ENCODE measurements at regions not wholly inside any gene's neighbourhood (a gene's known extent, or its start where the extent isn't known, plus 50 kb on each side); places are given as distances from the start of the nearest gene placed in this dataset.

DNA sequence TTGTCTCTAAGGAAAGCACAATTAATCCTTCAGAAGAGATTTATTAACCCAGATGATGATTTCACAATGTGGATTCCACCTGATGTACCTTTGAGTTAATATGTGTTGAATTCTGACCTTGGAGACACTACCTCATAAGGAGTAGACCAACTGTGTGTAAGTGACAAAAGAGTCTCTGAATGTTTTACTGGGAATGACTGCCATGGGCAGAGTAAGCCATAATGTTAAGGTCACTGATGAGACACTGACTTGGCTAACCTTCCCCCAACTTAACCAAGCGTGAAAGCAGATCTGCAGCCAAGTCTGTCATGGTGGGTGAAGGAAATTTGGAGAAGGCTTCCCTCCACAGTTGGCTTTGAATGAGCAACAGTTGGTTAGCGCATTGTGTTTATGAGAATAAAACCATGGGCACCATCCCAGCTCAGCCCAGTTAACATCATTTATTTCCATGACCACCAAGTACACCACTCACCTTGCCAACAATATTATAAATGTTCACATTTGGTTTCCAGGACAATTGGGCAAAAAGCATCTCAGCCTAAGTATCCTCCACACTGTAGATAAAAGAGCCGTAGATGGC, 618.5 kb downstream of the KCNJ2 start:
- H3K36me3 ChIP-seq (ENCODE audit: control insufficient read depth, low read depth, low read length) = no peaks in the 10 kb centered on the region
- H3K4me3 ChIP-seq (ENCODE audit: low read length) = no peak overlapping the region
- H3K27me3 ChIP-seq (ENCODE audit: control insufficient read depth, insufficient read depth, low read length) = no peaks in the 10 kb centered on the region
- no peaks in the 10 kb centered on the region for H3K4me1 ChIP-seq (ENCODE audit: control insufficient read depth, low read depth, low read length)
- no peak overlapping the region for H3K9ac ChIP-seq (ENCODE audit: low read length)
- no peak overlapping the region for H3K27ac ChIP-seq (ENCODE audit: low read length)
- no peaks in the 10 kb centered on the region for H3K9me3 ChIP-seq (ENCODE audit: control insufficient read depth, low read depth, low read length)

DNA sequence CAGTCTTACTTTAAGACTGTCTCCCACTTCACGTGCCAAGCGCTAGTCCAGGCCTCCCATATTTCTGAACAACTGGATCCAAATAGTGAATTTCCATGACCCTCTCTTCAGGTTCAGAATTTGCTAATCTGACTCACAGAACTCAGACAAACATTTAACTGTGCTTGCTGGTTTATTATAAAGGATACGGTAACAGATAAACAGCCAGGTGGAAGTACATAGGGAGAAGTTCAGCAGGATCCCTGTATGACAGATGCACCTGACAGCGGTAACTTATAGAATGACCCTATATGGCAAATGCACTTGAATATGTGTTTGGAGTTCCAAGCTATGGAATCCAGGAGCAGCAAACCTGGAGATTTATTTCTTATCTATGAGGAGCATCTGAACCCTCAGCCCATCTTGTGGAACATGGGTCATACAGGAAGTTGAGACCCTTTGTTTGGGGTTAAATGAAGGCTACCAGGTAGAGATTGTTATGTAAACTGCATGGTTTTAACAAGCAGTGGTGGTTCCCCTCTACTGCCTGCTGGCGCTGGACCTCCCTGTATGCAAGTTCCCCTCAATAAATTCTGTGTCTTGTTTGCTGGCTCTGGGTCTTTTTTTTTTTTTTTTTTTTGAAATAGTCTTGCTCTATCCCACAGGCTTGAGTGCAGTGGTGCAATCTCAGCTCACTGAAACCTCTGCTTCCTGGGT, 622.6 kb downstream of the KCNJ2 start:
- H3K9ac ChIP-seq (ENCODE audit: low read length) = no peak overlapping the region
- no peak overlapping the region for H3K27ac ChIP-seq (ENCODE audit: low read length)
- H3K4me1 ChIP-seq (ENCODE audit: control insufficient read depth, low read depth, low read length) = no peaks in the 10 kb centered on the region
- H3K27me3 ChIP-seq (ENCODE audit: control insufficient read depth, insufficient read depth, low read length) = no peaks in the 10 kb centered on the region
- no peak overlapping the region for H3K4me3 ChIP-seq (ENCODE audit: low read length)
- no peaks in the 10 kb centered on the region for H3K36me3 ChIP-seq (ENCODE audit: control insufficient read depth, low read depth, low read length)
- no peaks in the 10 kb centered on the region for H3K9me3 ChIP-seq (ENCODE audit: control insufficient read depth, low read depth, low read length)

DNA sequence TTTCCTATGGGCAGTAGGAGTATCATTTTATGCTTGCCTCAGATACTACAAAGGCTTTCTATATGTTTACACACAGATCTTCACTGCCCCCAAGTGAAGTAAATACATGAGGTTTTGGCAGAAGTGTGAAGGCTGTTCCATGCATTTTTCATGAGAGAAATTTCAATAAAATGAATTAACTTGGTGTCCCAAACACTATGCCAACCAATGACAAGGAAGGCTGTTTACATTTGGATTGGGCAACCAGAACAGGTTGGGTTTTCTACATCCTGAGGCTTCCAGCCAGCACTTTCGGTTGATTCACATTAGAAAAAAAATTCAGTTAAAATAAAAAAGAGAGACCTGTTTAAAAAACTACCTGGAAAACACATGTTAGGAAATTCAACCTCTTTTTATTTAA, 625.4 kb downstream of the KCNJ2 start:
- H3K4me3 ChIP-seq (ENCODE audit: low read length) = no peak overlapping the region
- H3K27me3 ChIP-seq (ENCODE audit: control insufficient read depth, insufficient read depth, low read length) = no peaks in the 10 kb centered on the region
- no peaks in the 10 kb centered on the region for H3K9me3 ChIP-seq (ENCODE audit: control insufficient read depth, low read depth, low read length)
- no peak overlapping the region for H3K9ac ChIP-seq (ENCODE audit: low read length)
- no peak overlapping the region for H3K27ac ChIP-seq (ENCODE audit: low read length)
- H3K4me1 ChIP-seq (ENCODE audit: control insufficient read depth, low read depth, low read length) = no peaks in the 10 kb centered on the region
- H3K36me3 ChIP-seq (ENCODE audit: control insufficient read depth, low read depth, low read length) = no peaks in the 10 kb centered on the region

DNA sequence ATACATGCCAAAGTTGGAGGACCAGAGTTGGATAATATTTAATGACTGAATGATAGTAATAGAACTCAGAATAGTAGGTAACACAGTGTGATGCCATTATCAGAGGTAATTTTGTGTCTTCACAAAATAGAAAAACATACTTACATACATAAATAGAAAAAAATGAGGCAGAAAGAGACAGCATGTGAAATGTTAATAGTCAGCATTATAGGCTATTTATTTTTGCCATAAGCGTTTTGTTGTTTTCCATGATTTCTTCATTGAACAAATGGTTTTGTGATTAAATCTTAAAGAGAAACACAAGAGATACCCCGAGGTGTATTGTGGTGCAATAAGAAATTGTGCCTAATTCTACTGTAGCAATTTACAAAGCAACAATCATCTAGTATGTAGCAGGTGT, 626.3 kb downstream of the KCNJ2 start:
- Histone ChIP-seq H3K9me3 (ENCODE audit: control insufficient read depth, low read depth, low read length) (no peaks in the 10 kb centered on the region), H3K4me3 (ENCODE audit: low read length) (no peak overlapping the region), H3K4me1 (ENCODE audit: control insufficient read depth, low read depth, low read length) (no peaks in the 10 kb centered on the region), H3K9ac (ENCODE audit: low read length) (no peak overlapping the region), H3K36me3 (ENCODE audit: control insufficient read depth, low read depth, low read length) (no peaks in the 10 kb centered on the region), H3K27ac (ENCODE audit: low read length) (no peak overlapping the region), H3K27me3 (ENCODE audit: control insufficient read depth, insufficient read depth, low read length) (no peaks in the 10 kb centered on the region)

DNA sequence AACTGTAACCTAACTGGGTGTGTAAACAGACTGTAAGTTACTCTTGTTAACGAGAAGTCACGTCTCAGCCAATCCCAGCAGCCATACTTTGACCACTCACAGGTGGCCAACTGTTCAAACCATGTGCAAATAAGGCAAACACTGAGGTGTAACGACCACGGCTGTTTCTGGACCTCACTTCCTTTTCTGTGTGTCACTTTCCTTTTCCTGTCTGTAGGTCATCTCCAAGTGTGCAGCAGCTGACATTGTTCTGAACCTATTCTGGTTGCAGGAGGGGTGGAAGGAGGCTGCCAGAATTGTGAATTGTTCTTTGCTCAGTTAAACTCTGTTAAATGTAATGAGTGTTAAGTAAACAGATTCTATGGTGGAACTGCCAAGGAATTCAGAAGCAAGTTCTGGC, 627.4 kb downstream of the KCNJ2 start:
- no peak overlapping the region for H3K4me3 ChIP-seq (ENCODE audit: low read length)
- H3K9me3 ChIP-seq (ENCODE audit: control insufficient read depth, low read depth, low read length) = no peaks in the 10 kb centered on the region
- no peaks in the 10 kb centered on the region for H3K36me3 ChIP-seq (ENCODE audit: control insufficient read depth, low read depth, low read length)
- H3K27ac ChIP-seq (ENCODE audit: low read length) = no peak overlapping the region
- H3K4me1 ChIP-seq (ENCODE audit: control insufficient read depth, low read depth, low read length) = no peaks in the 10 kb centered on the region
- H3K9ac ChIP-seq (ENCODE audit: low read length) = no peak overlapping the region
- no peaks in the 10 kb centered on the region for H3K27me3 ChIP-seq (ENCODE audit: control insufficient read depth, insufficient read depth, low read length)

DNA sequence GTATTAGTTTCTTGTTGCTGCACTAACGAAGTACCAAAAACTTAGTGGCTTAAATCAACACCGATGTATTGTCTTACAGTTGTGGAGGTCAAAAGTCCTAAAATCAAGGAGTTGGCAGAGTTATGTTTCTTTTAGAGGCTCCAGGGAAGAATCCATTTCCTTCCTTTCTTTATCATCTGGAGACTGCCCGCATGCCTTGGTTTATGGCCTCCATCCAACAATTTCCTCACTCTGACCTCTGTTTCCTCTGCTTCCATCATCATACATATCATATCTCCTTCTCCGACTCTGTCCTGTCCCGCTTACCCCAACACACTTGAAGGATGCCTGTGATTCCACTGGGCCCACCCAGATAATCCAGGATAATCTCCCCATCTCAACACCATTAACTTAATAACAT, 627.8 kb downstream of the KCNJ2 start:
- Histone ChIP-seq H3K27me3 (ENCODE audit: control insufficient read depth, insufficient read depth, low read length) (no peaks in the 10 kb centered on the region), H3K4me3 (ENCODE audit: low read length) (no peak overlapping the region), H3K36me3 (ENCODE audit: control insufficient read depth, low read depth, low read length) (no peaks in the 10 kb centered on the region), H3K9me3 (ENCODE audit: control insufficient read depth, low read depth, low read length) (no peaks in the 10 kb centered on the region), H3K27ac (ENCODE audit: low read length) (no peak overlapping the region), H3K9ac (ENCODE audit: low read length) (no peak overlapping the region), H3K4me1 (ENCODE audit: control insufficient read depth, low read depth, low read length) (no peaks in the 10 kb centered on the region)

DNA sequence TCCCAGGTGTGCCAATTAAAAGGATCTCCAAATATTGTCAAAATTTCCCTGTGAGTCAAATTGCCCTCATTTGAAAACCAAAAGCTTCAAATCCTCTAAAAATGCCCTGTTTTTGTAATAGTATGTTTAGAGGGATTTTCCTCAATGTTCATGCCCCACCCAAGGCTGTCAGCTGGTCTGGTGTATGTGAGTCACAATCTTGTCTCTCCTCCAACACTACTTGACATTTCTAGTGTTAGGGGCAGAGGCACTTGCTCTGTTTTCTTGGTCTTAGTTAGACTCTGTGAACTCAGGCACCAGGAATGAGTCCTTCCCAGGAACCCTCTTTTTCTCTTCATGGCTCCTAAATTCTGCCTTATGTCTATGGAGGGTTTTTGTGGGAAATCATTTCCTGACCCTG, 634.8 kb downstream of the KCNJ2 start:
- H3K9ac ChIP-seq (ENCODE audit: low read length) = no peak overlapping the region

DNA sequence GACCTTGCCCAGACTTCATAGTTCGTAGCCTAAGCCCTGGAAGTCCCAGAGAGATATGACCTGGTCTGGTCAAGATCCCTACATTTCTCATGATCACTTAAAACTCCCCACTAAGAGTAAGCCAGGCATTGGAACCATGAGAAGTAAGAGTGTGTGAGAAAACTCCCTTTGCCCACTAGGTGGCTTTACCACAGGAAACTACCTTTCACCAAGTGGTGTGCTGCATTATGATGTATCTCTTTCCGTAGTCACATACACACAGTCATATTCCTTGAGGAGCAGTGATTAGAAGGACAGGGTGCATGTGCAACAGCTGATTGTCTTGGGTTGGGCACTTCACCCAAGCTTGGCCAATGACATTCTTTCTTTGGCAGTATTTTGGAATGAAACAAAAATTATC, 639.3 kb downstream of the KCNJ2 start:
- Histone ChIP-seq H3K9ac (ENCODE audit: low read length) (no peak overlapping the region), H3K27ac (ENCODE audit: low read length) (no peak overlapping the region), H3K4me1 (ENCODE audit: control insufficient read depth, low read depth, low read length) (no peaks in the 10 kb centered on the region)

More for the DNA sequence above, 634.8 kb downstream of the KCNJ2 start:
- Histone ChIP-seq H3K4me3 (ENCODE audit: low read length) (no peak overlapping the region), H3K27me3 (ENCODE audit: control insufficient read depth, insufficient read depth, low read length) (no peaks in the 10 kb centered on the region), H3K9me3 (ENCODE audit: control insufficient read depth, low read depth, low read length) (no peaks in the 10 kb centered on the region), H3K27ac (ENCODE audit: low read length) (no peak overlapping the region), H3K36me3 (ENCODE audit: control insufficient read depth, low read depth, low read length) (no peaks in the 10 kb centered on the region), H3K4me1 (ENCODE audit: control insufficient read depth, low read depth, low read length) (no peaks in the 10 kb centered on the region)

DNA sequence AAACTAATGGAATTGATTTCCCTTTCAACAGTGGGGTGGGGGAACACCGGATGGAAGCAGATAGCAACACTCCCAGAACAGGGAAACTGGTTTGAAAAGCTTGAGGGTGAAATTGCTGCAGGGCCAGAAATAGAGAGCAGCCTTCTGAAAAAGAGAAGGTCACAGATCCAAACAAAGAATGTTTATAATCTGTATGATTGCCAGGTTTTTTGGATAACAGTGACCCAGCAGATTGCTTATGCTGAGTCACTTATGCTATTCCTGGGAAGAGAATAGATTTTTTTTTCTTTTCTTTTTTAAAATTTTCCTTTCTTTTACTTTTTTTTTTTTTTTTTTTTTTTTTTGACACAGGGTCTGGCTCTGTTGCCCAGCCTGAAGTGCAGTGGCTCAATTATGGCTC, 641.3 kb downstream of the KCNJ2 start:
- Histone ChIP-seq H3K27ac (ENCODE audit: low read length) (no peak overlapping the region), H3K27me3 (ENCODE audit: control insufficient read depth, insufficient read depth, low read length) (no peaks in the 10 kb centered on the region), H3K4me3 (ENCODE audit: low read length) (no peak overlapping the region), H3K4me1 (ENCODE audit: control insufficient read depth, low read depth, low read length) (no peaks in the 10 kb centered on the region), H3K9ac (ENCODE audit: low read length) (no peak overlapping the region), H3K9me3 (ENCODE audit: control insufficient read depth, low read depth, low read length) (no peaks in the 10 kb centered on the region), H3K36me3 (ENCODE audit: control insufficient read depth, low read depth, low read length) (no peaks in the 10 kb centered on the region)

More for the DNA sequence above, 639.3 kb downstream of the KCNJ2 start:
- H3K4me3 ChIP-seq (ENCODE audit: low read length) = no peak overlapping the region
- no peaks in the 10 kb centered on the region for H3K9me3 ChIP-seq (ENCODE audit: control insufficient read depth, low read depth, low read length)
- no peaks in the 10 kb centered on the region for H3K27me3 ChIP-seq (ENCODE audit: control insufficient read depth, insufficient read depth, low read length)
- no peaks in the 10 kb centered on the region for H3K36me3 ChIP-seq (ENCODE audit: control insufficient read depth, low read depth, low read length)

DNA sequence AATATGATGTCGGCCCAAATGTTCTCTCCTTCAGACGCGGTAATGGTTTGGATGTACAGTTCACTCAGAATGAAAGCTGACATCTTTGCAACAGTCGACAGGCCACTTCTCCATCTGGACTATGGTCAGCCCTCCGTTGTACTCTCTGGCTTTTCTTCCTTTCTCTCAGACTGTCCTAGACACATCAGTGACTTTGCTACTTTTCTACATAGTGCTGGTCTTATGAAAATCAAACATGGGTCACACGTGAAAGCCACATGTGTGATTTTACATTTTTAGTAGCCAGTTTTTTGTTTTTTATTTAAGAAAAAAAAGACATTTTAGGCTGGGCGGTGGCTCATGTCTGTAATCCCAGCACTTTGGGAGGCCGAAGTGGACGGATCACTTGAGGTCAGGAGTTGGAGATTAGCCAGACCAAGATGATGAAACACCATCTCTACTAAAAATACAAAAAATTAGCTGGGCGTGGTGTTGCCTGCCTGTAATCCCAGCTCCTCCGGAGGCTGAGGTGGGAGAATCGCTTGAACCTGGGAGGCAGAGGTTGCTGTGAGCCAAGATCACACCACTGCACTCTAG, 644.1 kb downstream of the KCNJ2 start:
- H3K27me3 ChIP-seq (ENCODE audit: control insufficient read depth, insufficient read depth, low read length) = no peaks in the 10 kb centered on the region
- H3K4me3 ChIP-seq (ENCODE audit: low read length) = no peak overlapping the region
- H3K36me3 ChIP-seq (ENCODE audit: control insufficient read depth, low read depth, low read length) = no peaks in the 10 kb centered on the region
- no peaks in the 10 kb centered on the region for H3K4me1 ChIP-seq (ENCODE audit: control insufficient read depth, low read depth, low read length)
- H3K27ac ChIP-seq (ENCODE audit: low read length) = no peak overlapping the region
- no peak overlapping the region for H3K9ac ChIP-seq (ENCODE audit: low read length)
- H3K9me3 ChIP-seq (ENCODE audit: control insufficient read depth, low read depth, low read length) = no peaks in the 10 kb centered on the region

DNA sequence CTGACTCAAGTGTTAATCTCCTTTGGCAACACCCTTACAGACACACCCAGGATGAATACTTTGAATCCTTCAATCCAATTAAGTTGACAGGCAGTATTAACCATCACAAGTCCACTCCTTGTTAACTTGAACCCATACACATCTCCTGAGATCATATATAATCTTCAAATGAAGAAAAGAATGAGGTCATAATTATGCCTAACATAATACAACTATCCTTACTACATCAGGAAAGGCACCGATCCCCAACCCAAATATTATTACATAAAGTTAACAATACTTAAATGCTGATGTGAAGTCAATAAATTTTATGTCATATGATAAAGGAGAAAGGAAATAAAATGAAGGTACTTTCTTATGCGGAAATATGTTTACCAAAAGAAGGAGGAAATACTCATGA, 649.9 kb downstream of the KCNJ2 start:
- H3K27me3 ChIP-seq (ENCODE audit: control insufficient read depth, insufficient read depth, low read length) = no peaks in the 10 kb centered on the region
- no peak overlapping the region for H3K4me3 ChIP-seq (ENCODE audit: low read length)
- no peaks in the 10 kb centered on the region for H3K36me3 ChIP-seq (ENCODE audit: control insufficient read depth, low read depth, low read length)
- H3K9me3 ChIP-seq (ENCODE audit: control insufficient read depth, low read depth, low read length) = no peaks in the 10 kb centered on the region
- no peaks in the 10 kb centered on the region for H3K4me1 ChIP-seq (ENCODE audit: control insufficient read depth, low read depth, low read length)
- no peak overlapping the region for H3K27ac ChIP-seq (ENCODE audit: low read length)
- no peak overlapping the region for H3K9ac ChIP-seq (ENCODE audit: low read length)

DNA sequence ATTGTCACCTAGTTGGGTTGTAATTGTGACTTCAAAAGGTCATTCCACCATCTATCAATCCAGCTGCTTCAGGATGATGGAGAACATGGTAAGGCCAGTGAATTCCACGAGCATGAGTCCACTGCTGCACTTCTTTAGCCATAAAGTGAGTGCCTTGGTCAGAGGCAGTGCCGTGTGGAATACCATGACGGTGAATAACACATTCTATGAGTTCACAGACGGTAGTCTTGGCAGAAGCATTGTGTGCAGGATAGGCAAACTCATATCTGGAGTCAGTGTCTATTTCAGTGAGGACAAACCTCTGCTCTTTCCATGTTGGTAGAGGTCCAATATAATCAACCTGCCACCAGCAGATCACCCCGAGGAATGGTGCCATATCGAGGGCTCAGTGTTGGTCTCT, 650.9 kb downstream of the KCNJ2 start:
- Histone ChIP-seq H3K36me3 (ENCODE audit: control insufficient read depth, low read depth, low read length) (no peaks in the 10 kb centered on the region), H3K4me3 (ENCODE audit: low read length) (no peak overlapping the region), H3K9me3 (ENCODE audit: control insufficient read depth, low read depth, low read length) (no peaks in the 10 kb centered on the region), H3K9ac (ENCODE audit: low read length) (no peak overlapping the region), H3K4me1 (ENCODE audit: control insufficient read depth, low read depth, low read length) (no peaks in the 10 kb centered on the region), H3K27me3 (ENCODE audit: control insufficient read depth, insufficient read depth, low read length) (no peaks in the 10 kb centered on the region), H3K27ac (ENCODE audit: low read length) (no peak overlapping the region)

Data from iPS-18a (cell line).